ENCODE measurements at regions not wholly inside any gene's neighbourhood (a gene's known extent, or its start where the extent isn't known, plus 50 kb on each side); places are given as distances from the start of the nearest gene placed in this dataset.

DNA sequence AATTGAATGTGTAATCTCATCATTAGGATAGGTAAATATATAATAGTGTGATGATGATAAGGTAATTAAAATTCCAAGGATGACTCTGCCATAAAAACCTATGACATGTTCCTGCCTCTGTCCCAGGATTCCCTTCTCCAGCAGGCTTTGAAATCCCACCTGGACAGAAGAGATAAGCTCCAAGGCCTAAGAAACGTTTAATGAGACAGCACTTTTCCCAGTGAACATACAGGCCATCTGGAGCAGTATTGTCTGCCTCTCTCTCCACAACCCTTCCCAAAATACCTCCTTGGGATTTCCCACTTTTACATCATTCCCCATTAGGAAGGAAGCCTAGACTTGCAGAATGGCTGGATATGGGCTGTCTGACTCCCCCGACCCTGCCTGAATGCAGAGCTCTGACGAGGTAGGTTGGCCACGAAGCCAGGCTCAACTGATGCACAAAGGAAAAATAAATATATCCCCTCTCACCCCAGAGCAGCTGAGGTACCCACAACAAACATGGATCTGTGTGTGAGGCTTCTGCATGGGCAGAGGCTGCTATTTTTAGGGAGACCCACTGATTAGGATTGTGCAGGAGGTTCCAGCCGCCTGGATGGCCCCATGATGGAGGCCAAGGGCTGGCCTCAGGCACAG lies 71.0 kb downstream of the TMPRSS5 start:
- TF ChIP-seq EZH2 (IDR thresholded peaks at IDR 0.05; ENCODE audit: low read length), result no peak
- TF ChIP-seq, protein P1, sequence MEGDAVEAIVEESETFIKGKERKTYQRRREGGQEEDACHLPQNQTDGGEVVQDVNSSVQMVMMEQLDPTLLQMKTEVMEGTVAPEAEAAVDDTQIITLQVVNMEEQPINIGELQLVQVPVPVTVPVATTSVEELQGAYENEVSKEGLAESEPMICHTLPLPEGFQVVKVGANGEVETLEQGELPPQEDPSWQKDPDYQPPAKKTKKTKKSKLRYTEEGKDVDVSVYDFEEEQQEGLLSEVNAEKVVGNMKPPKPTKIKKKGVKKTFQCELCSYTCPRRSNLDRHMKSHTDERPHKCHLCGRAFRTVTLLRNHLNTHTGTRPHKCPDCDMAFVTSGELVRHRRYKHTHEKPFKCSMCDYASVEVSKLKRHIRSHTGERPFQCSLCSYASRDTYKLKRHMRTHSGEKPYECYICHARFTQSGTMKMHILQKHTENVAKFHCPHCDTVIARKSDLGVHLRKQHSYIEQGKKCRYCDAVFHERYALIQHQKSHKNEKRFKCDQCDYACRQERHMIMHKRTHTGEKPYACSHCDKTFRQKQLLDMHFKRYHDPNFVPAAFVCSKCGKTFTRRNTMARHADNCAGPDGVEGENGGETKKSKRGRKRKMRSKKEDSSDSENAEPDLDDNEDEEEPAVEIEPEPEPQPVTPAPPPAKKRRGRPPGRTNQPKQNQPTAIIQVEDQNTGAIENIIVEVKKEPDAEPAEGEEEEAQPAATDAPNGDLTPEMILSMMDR (optimal IDR thresholded peaks at IDR 0.05 in 1 of 3, IDR thresholded peaks at IDR 0.05 in 1 of 3, conservative IDR thresholded peaks at IDR 0.05 in 1 of 3; ENCODE audit: extremely low read depth in 1 of 3, insufficient read depth in 2 of 3, low read length in 3 of 3), result no peak
